ENCODE measurements at regions not wholly inside any gene's neighbourhood (a gene's known extent, or its start where the extent isn't known, plus 50 kb on each side); places are given as distances from the start of the nearest gene placed in this dataset.

- no peak overlapping the region for H3K4me3 Mint-ChIP-seq
- no peak overlapping the region for H3K27ac Mint-ChIP-seq
- no peak for DNase-seq
- H3K36me3 Mint-ChIP-seq (ENCODE audit: low read depth), result no peaks in the 10 kb centered on the region
- TF ChIP-seq CTCF (IDR thresholded peaks at IDR 0.05), result no peak
- H3K9me3 Mint-ChIP-seq, result peaks cover 5% of the 10 kb centered on the region
- H3K27me3 Mint-ChIP-seq (ENCODE audit: low read depth, poor library complexity), result no peaks in the 10 kb centered on the region
- H3K4me1 Mint-ChIP-seq, result no peaks in the 10 kb centered on the region
Observed at GRCh38 chr7:85725026-85725425, 538.2 kb upstream of the SEMA3D start.

GRCh38 chr7:85719981-85720953, 533.4 kb upstream of the SEMA3D start:
- Mint-ChIP-seq H3K36me3 (ENCODE audit: low read depth) (no peaks in the 10 kb centered on the region), H3K4me3 (no peak overlapping the region), H3K27me3 (ENCODE audit: low read depth, poor library complexity) (no peaks in the 10 kb centered on the region), H3K27ac (no peak overlapping the region), H3K9me3 (no peaks in the 10 kb centered on the region), H3K4me1 (no peaks in the 10 kb centered on the region)
- TF ChIP-seq CTCF (IDR thresholded peaks at IDR 0.05), result no peak
- DNase-seq, result no peak

- Mint-ChIP-seq H3K4me3 (no peak overlapping the region), H3K27me3 (ENCODE audit: low read depth, poor library complexity) (no peaks in the 10 kb centered on the region), H3K36me3 (ENCODE audit: low read depth) (no peaks in the 10 kb centered on the region), H3K4me1 (peaks cover 4% of the 10 kb centered on the region), H3K9me3 (no peaks in the 10 kb centered on the region), H3K27ac (no peak overlapping the region)
- DNase-seq, result no peak
- TF ChIP-seq CTCF (IDR thresholded peaks at IDR 0.05), result no peak
Observed at GRCh38 chr7:85716353-85716752, 529.5 kb upstream of the SEMA3D start.

- H3K36me3 Mint-ChIP-seq (ENCODE audit: low read depth), result no peaks in the 10 kb centered on the region
- no peaks in the 10 kb centered on the region for H3K27me3 Mint-ChIP-seq (ENCODE audit: low read depth, poor library complexity)
- H3K9me3 Mint-ChIP-seq, result no peaks in the 10 kb centered on the region
- no peak for TF ChIP-seq CTCF (IDR thresholded peaks at IDR 0.05)
- no peak for DNase-seq
- no peak overlapping the region for H3K4me3 Mint-ChIP-seq
- H3K4me1 Mint-ChIP-seq, result peaks cover 4% of the 10 kb centered on the region
- no peak overlapping the region for H3K27ac Mint-ChIP-seq
Observed at GRCh38 chr7:85714951-85715350, 528.1 kb upstream of the SEMA3D start.

- no peak for DNase-seq
- Mint-ChIP-seq H3K27me3 (ENCODE audit: low read depth, poor library complexity) (no peaks in the 10 kb centered on the region), H3K4me3 (no peak overlapping the region), H3K9me3 (no peaks in the 10 kb centered on the region), H3K36me3 (ENCODE audit: low read depth) (no peaks in the 10 kb centered on the region), H3K27ac (no peak overlapping the region), H3K4me1 (peaks cover 4% of the 10 kb centered on the region)
- no peak for TF ChIP-seq CTCF (IDR thresholded peaks at IDR 0.05)
Observed at GRCh38 chr7:85714043-85714578, 527.3 kb upstream of the SEMA3D start.

All from nephron progenitor cell (in vitro differentiated cells).